ENCODE measurements at regions not wholly inside any gene's neighbourhood (a gene's known extent, or its start where the extent isn't known, plus 50 kb on each side); places are given as distances from the start of the nearest gene placed in this dataset.

DNA sequence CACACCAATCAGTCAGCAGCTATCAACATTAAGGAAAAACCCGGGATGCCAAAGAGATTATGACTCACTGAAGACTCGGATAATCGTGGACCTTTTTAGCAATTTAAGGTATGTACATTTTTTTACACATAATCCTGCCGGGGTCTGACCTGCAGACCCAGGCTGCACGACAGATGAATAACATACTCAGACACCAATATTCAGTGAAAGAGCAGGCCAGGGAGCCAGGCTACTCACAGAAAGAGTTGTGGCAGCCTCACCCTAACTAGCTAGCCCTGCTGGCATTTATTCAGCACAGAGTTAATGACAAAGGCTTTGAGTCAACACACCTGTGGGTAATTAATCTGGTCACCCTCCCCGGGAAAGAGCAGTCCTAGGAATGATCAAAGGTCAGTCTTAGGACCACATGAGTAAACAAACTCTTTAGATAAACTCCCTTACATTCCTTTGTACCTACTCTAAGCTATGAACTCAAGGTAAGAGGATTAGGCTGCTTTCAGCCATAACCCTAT is 727.5 kb downstream of the TBL1XR1 start:
- H3K4me1 Mint-ChIP-seq: no peaks in the 10 kb centered on the region
- H3K27ac Mint-ChIP-seq (ENCODE audit: unreplicated experiment): no peak overlapping the region
- TF ChIP-seq CTCF (conservative IDR thresholded peaks at IDR 0.05): no peak
- no peaks in the 10 kb centered on the region for H3K27me3 Mint-ChIP-seq (ENCODE audit: low read depth)
- DNase-seq (ENCODE audit: low read depth, low spot score): no peak
- peaks cover 15% of the 10 kb centered on the region for H3K9me3 Mint-ChIP-seq
- no peak overlapping the region for H3K4me3 Mint-ChIP-seq
- H3K36me3 Mint-ChIP-seq (ENCODE audit: low read depth): peaks cover 9% of the 10 kb centered on the region

- Mint-ChIP-seq H3K4me1 (no peaks in the 10 kb centered on the region), H3K27me3 (ENCODE audit: low read depth) (no peaks in the 10 kb centered on the region), H3K36me3 (ENCODE audit: low read depth) (peaks cover 3% of the 10 kb centered on the region), H3K27ac (ENCODE audit: unreplicated experiment) (no peak overlapping the region), H3K4me3 (no peak overlapping the region), H3K9me3 (no peaks in the 10 kb centered on the region)
- DNase-seq (ENCODE audit: low read depth, low spot score): no peak
- TF ChIP-seq CTCF (conservative IDR thresholded peaks at IDR 0.05): no peak
Observed at GRCh38 chr3:176463610-176464009, 733.7 kb downstream of the TBL1XR1 start.

DNA sequence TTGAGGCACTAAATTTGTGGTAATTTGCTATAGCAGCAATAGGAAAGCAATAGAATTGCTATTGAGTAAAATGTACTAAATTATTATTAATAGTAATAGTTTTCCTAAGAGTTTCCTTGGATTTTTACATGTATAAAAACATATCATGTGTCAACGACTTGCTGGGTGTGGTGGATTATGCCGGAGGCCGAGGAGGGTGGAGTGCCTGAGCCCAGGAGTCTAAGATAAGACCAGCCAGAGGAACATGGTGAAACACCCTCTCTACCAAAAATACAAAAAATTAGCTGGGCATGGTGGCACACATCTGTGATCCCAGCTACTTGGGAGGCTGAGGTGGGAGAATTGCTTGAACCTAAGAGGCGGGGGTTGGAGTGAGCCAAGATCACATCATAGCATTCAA is 749.9 kb downstream of the TBL1XR1 start:
- no peak for TF ChIP-seq CTCF (conservative IDR thresholded peaks at IDR 0.05)
- Mint-ChIP-seq H3K4me3 (no peak overlapping the region), H3K27ac (ENCODE audit: unreplicated experiment) (no peak overlapping the region), H3K36me3 (ENCODE audit: low read depth) (peaks cover 3% of the 10 kb centered on the region), H3K4me1 (peaks cover 14% of the 10 kb centered on the region), H3K9me3 (peaks cover 13% of the 10 kb centered on the region), H3K27me3 (ENCODE audit: low read depth) (no peaks in the 10 kb centered on the region)
- no peak for DNase-seq (ENCODE audit: low read depth, low spot score)

DNA sequence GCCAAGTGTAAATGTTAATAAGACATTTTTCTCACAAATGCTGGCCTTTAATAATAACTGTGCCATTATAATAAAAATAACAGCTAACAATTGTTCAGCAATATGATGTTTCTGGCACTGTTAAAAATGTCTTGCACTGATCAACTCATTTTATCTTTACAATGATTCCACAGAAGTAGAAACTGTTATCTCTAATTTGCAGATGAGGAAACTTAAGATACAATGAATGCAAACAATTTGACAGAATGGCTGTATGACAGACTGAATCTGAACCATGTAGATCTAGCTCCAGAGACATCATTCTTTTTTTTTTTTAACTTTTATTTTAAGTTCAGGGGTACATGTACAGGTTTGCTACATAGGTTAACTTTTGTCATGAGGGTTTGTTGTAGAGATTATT is 755.0 kb downstream of the TBL1XR1 start:
- H3K9me3 Mint-ChIP-seq: peaks cover 13% of the 10 kb centered on the region
- peaks cover 3% of the 10 kb centered on the region for H3K36me3 Mint-ChIP-seq (ENCODE audit: low read depth)
- no peak for TF ChIP-seq CTCF (conservative IDR thresholded peaks at IDR 0.05)
- H3K27me3 Mint-ChIP-seq (ENCODE audit: low read depth): no peaks in the 10 kb centered on the region
- no peak for DNase-seq (ENCODE audit: low read depth, low spot score)
- H3K4me1 Mint-ChIP-seq: peaks cover 27% of the 10 kb centered on the region
- H3K27ac Mint-ChIP-seq (ENCODE audit: unreplicated experiment): no peak overlapping the region
- H3K4me3 Mint-ChIP-seq: no peak overlapping the region

DNA sequence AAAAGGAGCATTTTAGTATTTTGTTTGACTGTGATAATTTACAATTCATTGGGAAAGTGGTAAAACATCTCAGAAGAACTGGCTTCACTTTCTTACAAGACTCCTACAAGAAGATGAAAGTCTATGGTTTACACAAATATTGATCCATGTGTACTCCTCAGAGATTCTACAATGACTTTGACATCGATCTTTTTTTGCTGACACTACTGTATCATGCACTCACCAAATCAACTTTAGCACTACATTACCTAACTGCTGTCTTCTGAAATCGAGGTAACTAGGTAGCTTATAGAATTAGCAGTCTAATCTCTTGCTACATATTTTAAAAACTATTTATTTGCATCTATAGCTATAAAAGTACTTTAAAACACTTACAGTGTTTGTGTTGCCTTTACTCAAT is 757.6 kb downstream of the TBL1XR1 start:
- H3K4me1 Mint-ChIP-seq: peaks cover 13% of the 10 kb centered on the region
- no peak for DNase-seq (ENCODE audit: low read depth, low spot score)
- no peak overlapping the region for H3K4me3 Mint-ChIP-seq
- TF ChIP-seq CTCF (conservative IDR thresholded peaks at IDR 0.05): no peak
- no peak overlapping the region for H3K27ac Mint-ChIP-seq (ENCODE audit: unreplicated experiment)
- H3K27me3 Mint-ChIP-seq (ENCODE audit: low read depth): no peaks in the 10 kb centered on the region
- peaks cover 10% of the 10 kb centered on the region for H3K9me3 Mint-ChIP-seq
- H3K36me3 Mint-ChIP-seq (ENCODE audit: low read depth): peaks cover 3% of the 10 kb centered on the region

DNA sequence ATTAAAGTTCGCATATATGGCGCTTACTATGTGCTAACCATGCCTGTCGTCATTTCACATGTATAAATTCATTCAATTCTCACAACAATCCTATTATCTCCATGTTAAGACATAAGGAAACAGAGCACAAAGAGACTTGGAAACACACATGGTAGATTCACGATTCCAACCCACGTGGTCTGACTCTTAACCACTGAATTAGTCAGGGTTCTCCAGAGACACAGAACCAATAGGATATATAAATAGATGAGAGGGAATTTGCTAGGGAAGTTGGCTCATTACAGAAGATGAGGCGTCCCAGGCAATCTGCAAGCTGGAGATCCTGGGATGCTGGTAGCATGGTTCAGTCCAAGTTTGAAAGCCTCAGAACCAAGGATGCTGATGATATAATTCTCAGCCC is 765.3 kb downstream of the TBL1XR1 start:
- DNase-seq (ENCODE audit: low read depth, low spot score): no peak
- Mint-ChIP-seq H3K4me1 (peaks cover 7% of the 10 kb centered on the region), H3K9me3 (no peaks in the 10 kb centered on the region), H3K4me3 (no peak overlapping the region), H3K36me3 (ENCODE audit: low read depth) (no peaks in the 10 kb centered on the region), H3K27me3 (ENCODE audit: low read depth) (no peaks in the 10 kb centered on the region), H3K27ac (ENCODE audit: unreplicated experiment) (no peak overlapping the region)
- no peak for TF ChIP-seq CTCF (conservative IDR thresholded peaks at IDR 0.05)

All from neural crest cell (in vitro differentiated cells).